ENCODE measurements at regions not wholly inside any gene's neighbourhood (a gene's known extent, or its start where the extent isn't known, plus 50 kb on each side); places are given as distances from the start of the nearest gene placed in this dataset.

DNA sequence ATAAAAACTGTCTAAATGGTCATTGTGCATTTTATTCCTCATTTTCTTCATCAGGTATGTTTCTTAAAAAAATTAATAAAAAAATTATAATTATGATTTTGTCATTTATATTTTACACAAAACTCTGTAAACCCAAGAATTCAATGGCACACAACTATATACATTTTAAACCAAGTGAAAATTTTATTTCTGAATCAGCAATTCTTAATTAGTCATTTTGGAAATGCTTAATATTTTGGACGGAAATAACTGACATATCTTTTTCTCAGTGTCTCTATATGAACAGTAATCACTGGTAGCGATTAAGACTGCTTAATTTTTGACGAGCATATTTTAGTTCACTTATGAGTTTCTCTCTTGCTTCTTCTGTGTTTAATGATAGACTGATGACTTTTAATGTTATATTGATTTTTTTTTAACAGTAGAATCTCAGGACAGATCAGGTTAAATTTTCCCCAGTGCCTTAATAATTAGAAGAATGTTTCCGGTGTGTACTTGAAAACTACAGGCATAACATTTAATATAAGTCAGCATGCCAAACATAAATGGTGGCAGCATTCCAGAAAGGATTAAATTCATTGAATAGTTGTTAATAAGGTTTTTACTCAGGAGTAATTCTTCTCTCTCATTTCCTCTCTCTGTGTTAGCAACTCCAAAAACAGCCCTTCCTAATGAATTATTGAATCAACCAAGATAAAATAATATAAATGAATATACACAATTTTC, 644.7 kb upstream of the CDH6 start:
- TF ChIP-seq, protein P1, sequence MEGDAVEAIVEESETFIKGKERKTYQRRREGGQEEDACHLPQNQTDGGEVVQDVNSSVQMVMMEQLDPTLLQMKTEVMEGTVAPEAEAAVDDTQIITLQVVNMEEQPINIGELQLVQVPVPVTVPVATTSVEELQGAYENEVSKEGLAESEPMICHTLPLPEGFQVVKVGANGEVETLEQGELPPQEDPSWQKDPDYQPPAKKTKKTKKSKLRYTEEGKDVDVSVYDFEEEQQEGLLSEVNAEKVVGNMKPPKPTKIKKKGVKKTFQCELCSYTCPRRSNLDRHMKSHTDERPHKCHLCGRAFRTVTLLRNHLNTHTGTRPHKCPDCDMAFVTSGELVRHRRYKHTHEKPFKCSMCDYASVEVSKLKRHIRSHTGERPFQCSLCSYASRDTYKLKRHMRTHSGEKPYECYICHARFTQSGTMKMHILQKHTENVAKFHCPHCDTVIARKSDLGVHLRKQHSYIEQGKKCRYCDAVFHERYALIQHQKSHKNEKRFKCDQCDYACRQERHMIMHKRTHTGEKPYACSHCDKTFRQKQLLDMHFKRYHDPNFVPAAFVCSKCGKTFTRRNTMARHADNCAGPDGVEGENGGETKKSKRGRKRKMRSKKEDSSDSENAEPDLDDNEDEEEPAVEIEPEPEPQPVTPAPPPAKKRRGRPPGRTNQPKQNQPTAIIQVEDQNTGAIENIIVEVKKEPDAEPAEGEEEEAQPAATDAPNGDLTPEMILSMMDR (IDR thresholded peaks at IDR 0.05; ENCODE audit: insufficient read depth, low read length) = no peak
- no peak for TF ChIP-seq POLR2AphosphoS5 (IDR thresholded peaks at IDR 0.05; ENCODE audit: low read depth)
- TF ChIP-seq, protein P2, sequence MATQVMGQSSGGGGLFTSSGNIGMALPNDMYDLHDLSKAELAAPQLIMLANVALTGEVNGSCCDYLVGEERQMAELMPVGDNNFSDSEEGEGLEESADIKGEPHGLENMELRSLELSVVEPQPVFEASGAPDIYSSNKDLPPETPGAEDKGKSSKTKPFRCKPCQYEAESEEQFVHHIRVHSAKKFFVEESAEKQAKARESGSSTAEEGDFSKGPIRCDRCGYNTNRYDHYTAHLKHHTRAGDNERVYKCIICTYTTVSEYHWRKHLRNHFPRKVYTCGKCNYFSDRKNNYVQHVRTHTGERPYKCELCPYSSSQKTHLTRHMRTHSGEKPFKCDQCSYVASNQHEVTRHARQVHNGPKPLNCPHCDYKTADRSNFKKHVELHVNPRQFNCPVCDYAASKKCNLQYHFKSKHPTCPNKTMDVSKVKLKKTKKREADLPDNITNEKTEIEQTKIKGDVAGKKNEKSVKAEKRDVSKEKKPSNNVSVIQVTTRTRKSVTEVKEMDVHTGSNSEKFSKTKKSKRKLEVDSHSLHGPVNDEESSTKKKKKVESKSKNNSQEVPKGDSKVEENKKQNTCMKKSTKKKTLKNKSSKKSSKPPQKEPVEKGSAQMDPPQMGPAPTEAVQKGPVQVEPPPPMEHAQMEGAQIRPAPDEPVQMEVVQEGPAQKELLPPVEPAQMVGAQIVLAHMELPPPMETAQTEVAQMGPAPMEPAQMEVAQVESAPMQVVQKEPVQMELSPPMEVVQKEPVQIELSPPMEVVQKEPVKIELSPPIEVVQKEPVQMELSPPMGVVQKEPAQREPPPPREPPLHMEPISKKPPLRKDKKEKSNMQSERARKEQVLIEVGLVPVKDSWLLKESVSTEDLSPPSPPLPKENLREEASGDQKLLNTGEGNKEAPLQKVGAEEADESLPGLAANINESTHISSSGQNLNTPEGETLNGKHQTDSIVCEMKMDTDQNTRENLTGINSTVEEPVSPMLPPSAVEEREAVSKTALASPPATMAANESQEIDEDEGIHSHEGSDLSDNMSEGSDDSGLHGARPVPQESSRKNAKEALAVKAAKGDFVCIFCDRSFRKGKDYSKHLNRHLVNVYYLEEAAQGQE (IDR thresholded peaks at IDR 0.05; ENCODE audit: insufficient replicate concordance, low read depth) = no peak

Measured in HL-60 (cell line).